DMS153 treated with DMSO at 0.1 percent for 48 hours (cell line): ENCODE measurements at regions not wholly inside any gene's neighbourhood (a gene's known extent, or its start where the extent isn't known, plus 50 kb on each side); places are given as distances from the start of the nearest gene placed in this dataset.

Source experiments
- DNase-seq: peaks from one replicate; lab custom pipeline; 2025; ENCODE audit not compliant: unreplicated experiment; lab: John Stamatoyannopoulos, UW

GRCh38 chr12:14148489-14149270 is 167.3 kb upstream of the GRIN2B start:
- DNase-seq, result no peak

GRCh38 chr12:14153803-14154202 is 172.4 kb upstream of the GRIN2B start:
- DNase-seq, result no peak

- DNase-seq, result no peak
Measured at GRCh38 chr12:14156606-14157005, 175.2 kb upstream of the GRIN2B start.

DNA sequence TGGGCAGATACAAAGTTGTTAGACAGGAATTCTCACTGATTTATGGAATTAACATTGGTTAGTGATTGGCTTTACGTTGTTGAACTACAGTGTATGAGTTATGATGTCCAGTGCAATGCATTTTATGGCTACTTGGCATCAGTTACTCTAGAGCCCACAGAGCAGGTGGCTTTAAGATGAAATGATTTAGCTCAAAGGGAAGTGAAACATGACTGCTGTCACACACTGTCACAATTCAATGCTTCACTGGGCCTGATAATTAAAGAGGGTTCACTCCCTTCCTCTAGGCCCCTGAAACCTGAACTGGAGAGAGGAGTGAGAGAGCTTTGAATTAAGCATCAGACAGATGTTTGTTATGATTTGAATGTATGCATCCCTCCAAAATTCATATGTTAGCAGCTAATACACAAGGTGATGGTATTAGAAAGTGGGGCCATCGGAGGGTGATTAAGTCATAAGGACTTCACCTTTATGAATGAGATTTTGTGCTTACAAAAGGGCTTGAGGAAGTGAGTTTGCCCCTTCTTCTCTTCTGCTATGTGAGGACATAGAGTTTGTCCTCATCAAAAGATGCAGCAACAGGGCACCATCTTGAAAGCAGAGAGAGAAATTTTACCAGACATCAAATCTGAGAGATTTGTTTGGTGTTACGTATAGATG is 175.8 kb upstream of the GRIN2B start:
- DNase-seq, result no peak

GRCh38 chr12:14164266-14164665 is 182.9 kb upstream of the GRIN2B start:
- DNase-seq, result no peak

DNA sequence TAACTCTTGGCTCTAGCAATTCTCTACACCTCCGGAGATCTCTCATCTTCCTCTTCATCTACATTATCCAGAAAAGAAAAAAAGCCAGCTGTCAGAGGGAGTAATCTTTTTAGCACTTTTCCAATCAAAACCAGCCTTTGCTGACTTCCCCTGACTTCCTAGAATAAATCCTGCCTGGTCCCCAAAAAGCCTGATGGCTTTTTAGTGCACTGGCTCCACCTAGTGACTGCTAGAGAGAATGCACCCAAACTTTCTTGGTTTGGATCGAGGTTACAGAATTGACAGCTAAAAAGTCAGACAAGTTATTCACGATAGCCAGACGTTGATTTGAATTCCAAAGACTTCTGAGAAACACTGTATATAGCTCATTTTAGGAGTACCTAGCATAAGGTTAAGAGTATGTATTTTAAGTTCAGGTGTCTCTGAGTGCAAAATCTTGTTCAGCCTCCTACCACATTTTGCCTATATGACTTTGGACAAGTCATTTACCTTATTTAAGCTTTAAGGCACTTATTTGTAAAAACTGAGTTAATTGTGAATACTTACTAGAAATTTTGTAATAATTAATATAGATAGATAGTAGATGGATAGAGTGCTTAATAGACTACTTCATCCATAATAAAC is 185.7 kb upstream of the GRIN2B start:
- DNase-seq, result peak; percentile 24

- no peak for DNase-seq
Measured at GRCh38 chr12:14169281-14169680, 187.9 kb upstream of the GRIN2B start.

GRCh38 chr12:14171106-14171505 is 189.7 kb upstream of the GRIN2B start:
- no peak for DNase-seq

GRCh38 chr12:14175206-14175605 is 190.3 kb upstream of the ATF7IP start:
- DNase-seq, result no peak

DNA sequence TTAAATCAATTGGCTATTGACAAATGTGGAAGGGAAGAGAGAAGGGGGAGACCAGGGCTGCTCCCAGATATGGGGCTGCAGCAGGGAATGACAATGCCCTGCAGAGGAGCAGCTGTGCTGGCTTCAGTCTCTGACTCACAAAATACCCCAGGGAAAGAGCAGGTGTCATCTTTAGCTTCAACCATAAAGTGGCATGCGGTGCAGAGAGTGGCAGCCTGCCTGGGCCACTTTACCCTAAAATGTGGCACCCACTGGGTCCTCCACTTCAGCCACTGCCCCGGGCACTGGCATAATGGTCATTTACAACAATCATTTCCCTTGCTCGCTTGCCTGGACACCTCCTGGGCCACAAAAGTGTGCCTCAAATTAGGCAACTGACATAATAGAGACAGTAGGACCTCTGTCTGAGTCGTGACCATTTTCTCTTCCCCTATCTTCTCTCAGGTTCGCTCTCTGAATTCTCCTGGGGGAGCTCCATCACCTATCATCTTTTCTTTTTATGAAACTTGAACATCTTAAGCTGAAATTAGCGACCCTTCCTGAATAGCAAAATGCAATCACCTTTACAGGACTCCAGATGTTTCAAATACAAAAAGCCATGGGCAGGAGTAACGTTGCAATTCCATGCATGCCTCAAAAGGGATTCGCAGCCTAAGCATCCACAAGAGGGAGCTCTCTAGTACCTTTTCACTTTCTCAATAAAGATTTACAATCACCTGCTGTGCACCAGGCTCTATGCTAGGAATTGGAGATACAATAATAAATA is 179.9 kb upstream of the ATF7IP start:
- DNase-seq, result peak; percentile 5

DNA sequence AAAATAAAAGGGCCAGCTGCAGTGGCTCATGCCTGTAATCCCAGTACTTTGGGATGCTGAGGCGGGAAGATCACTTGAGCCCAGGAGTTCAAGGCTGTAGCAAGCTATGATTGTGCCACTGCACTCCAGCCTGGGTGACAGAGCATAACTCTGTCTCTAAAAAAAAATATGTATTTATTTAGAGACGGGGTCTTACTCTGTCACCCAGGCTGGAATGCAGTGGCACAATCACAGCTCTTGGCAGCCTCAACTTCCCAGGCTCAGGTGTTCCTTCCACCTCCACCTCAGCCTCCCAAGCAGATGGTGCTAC is 179.3 kb upstream of the ATF7IP start:
- no peak for DNase-seq

- no peak for DNase-seq
Measured at GRCh38 chr12:14187002-14187401, 178.5 kb upstream of the ATF7IP start.

DNA sequence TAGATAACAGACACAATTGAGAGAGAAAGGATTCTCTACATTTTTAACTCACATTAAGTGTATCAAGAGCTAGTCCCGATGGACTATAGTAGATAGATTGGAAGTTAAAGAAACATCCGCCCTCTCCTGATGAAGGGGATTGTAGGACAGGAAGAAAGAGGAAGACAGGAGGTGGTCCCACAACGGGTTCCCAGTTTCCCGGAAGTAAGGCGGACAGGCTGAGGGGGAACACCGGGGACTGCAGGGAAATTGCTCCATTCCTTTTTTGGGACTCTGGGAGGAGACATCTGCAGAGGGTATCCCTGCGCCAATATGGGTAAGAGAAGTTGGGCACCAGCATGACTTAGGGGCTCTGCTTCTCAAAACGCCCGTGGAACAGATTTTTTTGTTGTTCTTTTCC is 177.5 kb upstream of the ATF7IP start:
- DNase-seq, result no peak

DNA sequence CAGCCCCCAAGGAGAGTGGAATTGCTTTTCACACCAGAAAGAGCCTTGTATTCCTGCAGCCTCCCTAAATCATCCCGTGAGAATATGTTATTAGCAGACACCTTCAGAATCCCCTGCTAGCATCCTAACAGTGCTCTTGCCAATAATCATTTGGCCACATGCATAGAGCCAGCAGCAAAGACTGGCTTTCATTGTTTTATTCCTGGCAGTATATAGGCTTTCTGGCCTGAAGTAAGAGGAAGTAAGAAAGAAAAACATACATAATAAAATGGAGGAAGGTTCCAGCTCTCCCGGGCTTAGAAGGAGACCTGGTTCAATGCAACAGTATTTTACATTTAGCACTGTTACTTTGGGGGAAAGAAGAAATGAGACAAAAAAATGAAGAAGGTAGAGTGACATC is 176.7 kb upstream of the ATF7IP start:
- no peak for DNase-seq

DNA sequence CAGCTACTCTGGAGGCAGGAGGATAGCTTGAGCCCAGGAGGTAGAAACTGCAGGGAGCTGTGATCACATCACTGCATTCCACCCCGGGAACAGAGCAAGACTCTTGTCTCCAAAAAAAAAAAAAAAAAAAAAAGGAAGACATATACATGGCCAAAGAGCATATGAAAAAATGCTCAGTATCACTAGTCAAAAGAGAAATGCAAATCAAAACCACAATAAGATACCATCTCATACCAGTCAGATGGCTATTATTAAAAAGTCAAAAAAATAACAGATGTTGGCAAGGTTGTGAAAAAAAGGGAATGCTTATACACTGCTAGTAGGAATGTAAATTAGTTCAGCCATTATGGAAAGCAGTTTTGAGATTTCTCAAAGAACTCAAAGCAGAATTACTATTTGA is 174.8 kb upstream of the ATF7IP start:
- DNase-seq, result no peak

- DNase-seq, result no peak
Measured at GRCh38 chr12:14191612-14192011, 173.9 kb upstream of the ATF7IP start.

DNA sequence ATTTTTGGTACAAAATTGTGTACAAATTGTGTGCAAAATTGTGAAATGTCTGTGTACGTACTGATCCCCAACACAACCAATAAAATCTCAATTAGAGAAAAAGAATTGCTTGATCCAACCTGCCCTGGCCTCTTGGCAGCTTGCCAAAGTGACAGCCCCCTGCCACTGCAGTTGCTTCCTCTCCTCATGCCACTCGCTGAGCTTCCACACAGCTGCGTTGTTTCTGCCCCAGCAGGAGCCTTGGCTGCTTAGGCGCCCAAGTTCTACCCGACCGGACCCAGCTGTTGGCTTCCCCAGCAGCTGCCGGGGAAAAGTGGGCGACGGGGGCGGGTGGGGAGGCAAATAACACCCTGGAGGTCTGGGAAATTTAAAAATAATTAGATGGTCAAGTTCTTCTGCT is 171.8 kb upstream of the ATF7IP start:
- no peak for DNase-seq

- no peak for DNase-seq
Measured at GRCh38 chr12:14194572-14194971, 170.9 kb upstream of the ATF7IP start.

GRCh38 chr12:14199455-14200198 is 165.9 kb upstream of the ATF7IP start:
- no peak for DNase-seq

GRCh38 chr12:14200598-14200997 is 164.9 kb upstream of the ATF7IP start:
- no peak for DNase-seq

DNA sequence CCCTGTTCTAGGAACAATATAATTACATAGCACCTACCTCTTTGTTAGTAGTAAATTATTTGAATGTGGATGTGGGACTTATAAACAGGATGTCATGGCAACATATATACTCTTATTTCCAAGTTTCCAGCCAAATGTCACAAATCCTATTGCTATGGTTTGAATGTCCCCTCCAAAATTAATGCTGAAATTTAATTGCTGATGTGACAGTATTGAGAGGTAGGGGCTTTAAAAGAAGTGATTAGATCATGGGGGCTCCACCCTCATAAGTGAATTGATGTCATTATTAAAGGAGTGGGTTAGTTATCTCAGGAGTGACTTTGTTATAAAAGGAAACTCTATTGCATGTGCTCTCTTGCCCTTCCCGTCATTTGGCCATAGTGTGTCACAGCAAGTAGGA is 164.2 kb upstream of the ATF7IP start:
- no peak for DNase-seq
